T-helper 22 cell (primary cell): ENCODE measurements at regions not wholly inside any gene's neighbourhood (a gene's known extent, or its start where the extent isn't known, plus 50 kb on each side); places are given as distances from the start of the nearest gene placed in this dataset.

Source experiments
- DNase-seq: peaks from one replicate; pipeline ENCODE4 v3.0.0-alpha.2; 2020; ENCODE audit warnings: low read depth

DNA sequence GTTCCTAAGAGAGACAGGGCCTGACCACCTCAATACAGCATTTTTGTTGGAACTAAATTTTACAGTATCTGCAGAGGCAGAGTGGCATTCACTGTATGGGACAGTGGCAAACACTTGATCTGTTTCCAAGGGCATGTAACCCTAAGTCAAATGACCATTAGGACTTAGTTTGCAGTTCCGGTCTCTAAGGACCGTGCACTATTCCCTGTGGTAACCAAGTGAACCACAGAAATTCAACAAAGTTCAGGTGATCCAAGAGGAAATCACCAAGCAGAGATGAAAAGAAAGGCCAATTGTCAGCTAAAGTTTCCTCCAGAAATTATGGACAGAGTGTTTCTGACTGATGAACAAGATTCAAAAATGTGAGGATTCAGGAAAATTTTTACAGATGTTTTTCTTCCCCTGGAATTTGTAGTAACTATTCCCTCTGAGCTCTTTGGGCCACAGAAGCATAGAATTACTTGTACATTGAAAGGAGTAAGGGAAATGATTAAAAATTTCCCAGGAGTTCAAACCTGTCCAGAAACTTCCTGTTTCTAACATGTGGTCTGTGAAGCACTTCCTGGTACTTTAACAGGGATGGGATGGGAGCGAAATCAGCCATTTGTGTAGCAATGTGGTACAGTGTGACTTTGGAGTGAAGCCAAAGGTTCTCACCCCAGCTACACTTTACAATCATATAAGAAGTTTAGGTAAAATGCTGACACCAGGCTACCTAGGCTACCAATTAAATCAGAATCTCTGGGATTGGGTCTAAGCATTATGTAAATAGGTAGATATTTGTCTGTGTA lies 266.1 kb upstream of the MAP3K1 start:
- no peak for DNase-seq

DNA sequence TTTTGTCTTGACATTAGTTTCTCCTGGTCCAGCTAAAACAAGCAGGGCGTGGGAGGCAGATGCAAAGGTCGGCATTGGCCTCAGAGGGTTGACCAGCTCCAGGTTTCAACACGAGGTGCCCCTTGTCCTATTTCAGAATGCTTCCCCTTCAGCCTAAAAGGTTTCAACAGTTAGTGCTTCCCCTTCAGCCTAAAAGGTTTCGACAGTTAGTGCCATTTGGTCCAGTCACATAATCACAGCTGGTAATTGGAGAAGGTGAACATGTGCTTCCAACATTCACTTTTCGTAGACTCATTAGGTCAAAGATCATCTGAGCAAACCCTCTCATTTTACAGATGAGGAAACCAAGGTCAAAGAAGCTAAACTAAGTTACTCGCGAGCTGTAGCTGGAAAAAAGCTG lies 270.3 kb upstream of the MAP3K1 start:
- DNase-seq = no peak

DNA sequence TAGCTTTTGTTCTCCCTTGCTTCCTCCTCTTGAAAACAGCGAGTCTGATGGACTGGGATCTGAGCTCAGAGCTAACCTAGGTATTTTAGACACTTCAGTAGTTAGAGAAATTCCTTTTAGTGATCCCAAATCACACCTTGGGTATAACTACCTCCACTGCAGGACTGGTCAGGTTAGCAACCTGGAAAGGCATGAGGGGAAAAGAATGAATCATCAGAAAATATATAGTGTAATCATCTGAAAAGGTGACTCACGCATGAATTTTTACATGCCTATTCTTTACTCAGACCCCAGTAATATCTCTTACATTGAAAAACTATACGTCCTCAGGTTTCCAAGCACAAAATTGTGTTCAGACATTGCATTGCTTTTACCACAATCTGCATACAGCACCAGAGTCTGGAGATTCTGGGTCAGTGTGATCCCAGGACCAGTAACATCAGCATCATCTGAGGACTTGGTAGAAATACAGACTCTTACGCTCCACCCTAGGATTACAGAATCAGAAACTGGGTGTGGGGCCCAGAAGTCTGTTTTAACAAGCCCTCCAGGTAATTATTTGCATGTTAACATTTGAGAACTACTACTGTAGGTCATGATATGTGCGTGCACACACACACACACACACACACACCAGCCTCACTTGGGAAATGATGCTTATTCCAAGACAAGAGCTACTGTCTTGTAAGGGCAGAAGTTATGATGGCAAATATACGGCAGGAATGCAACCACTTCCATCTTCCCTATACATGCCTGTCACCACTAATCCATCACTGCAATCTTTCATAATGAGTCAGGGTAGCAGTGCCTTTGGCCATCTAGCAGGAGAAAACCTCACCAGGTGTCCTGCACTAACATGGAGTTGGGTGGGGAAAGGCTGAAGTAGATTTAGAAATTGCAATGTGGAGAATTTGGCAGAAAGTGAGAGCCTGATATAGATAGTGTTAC lies 271.6 kb upstream of the MAP3K1 start:
- DNase-seq = no peak

DNA sequence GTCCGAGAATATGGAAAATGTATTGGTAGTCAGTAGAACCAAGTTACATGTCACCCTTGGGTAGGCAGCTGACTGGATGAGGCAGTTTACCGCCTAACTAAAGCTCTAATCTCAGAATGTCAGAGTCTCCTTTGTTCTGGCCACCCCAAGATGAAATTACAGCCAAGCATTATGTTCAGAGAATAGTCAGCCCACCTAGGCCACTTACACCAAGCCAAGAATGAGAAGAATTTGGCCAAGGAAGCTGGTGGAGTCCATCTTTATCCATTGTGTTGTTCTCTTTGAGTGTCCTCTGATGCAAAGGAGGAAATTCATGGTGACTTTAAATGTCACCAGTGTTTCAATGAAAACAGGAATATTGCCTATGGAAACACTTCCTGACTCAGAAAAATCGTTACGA lies 275.1 kb upstream of the MAP3K1 start:
- DNase-seq = no peak

DNA sequence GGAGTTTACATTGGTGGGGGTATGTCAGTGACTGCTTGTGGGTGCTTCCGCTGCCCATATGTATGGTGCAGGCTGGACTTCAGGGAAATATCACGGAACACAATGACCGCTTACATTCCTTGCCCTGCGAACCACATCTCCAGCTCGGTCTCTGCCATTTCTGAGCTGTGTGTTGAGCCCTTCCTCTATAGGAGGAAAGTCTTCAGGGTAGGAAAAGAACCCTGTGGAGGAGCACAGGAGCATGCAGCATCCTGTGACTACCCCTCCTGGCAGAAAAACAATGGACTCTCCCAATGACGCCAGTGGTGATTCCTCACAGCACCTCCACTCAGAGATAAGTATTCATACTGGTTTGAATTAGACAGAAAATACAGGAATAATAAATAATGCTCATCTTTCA lies 276.8 kb upstream of the MAP3K1 start:
- DNase-seq = no peak

DNA sequence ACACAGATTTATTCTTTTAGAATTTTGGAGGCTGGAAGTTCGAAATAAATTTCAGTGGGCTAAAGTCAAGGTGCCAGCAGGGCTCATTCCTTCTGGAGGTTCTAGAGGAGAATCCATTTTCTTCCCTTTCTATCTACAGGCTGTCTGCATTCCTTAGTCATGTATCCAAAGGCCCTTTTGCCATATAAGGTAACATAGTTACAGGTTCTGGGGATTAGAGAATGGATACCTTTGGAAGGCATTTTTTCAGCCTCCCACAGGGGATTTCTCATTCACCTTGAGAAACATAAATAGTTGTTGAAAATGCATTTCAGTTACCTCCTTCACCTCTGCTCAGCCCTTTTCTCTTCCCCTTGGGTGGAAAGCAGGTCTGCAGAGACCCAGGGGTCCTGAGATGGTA lies 280.0 kb upstream of the MAP3K1 start:
- DNase-seq = no peak

DNA sequence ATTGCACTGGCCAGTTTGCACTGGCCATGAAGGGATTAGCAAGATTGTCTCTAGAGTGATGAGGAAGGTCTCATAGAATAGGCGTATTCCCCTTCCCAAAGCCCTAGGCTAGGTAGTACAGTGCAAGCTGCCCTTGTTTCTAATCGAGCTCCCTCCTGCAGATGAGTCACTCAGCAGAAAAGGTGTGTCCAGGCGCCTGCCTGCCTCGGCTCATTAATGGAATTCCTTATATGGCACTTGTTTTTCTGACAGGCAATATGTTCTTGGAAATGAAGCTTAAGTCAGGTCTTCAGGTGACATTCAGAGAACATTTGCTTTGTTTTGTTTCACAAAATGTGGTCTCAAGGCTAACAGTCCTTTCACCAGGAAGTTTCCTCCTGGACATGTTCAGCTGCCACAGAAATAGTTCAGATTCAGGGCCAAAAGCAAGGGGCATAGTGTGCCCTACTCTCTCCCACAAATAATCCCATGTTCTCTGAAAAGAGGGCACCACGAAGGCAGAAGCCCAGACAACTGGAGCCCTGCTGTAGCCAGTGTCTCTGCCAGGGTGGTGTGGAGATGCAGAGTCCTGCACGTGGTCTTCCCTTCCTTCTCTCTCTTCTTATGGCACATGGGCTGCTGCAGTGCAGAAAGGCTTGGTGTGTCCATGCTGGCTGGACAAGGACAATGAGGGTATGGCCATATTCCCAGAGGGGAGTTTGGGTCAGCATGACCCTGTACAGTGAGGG lies 281.1 kb upstream of the MAP3K1 start:
- no peak for DNase-seq

DNA sequence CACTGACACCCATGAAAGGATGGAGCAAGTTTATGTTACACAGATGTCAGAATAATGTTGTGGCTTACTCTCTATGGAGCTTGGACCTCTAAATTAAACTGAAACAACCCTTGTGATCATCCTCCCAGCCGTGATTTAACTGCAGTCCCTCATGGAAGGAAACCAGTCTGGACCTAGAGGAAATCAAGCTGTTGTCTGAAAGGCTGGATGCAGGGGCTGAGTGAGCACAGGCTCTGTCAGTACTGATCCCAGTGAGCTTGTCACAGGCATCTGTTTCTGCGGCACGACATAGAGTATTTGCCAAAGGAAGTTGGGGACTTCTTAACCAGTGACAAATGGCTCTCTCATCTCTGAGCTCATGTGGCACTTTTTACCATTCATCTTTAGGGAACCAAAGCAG lies 282.9 kb upstream of the MAP3K1 start:
- no peak for DNase-seq

DNA sequence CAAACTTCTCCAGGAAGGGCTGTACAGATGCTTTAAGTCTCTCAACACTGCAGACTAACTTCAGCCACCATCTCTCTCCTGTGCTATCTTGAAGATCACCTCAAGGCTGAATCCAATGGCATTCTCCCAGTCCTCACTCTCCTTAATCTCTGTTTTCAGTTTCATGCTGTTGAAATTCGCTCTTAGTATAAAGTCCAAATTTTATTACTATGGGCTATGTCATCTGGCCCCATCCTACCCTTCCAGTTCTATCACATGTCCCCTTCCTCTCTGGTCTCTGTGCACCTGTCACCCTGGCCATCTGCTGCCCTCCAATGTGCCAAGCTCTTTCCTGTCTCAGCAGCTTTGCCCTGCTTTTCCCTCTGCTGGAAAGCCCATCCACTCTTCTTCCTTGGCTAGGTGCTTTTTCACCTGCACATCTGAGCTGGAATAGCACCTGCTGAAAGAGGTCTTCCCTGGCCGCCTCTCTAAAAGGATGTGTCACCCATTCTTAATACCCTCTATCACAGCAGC lies 284.7 kb upstream of the MAP3K1 start:
- DNase-seq = no peak

DNA sequence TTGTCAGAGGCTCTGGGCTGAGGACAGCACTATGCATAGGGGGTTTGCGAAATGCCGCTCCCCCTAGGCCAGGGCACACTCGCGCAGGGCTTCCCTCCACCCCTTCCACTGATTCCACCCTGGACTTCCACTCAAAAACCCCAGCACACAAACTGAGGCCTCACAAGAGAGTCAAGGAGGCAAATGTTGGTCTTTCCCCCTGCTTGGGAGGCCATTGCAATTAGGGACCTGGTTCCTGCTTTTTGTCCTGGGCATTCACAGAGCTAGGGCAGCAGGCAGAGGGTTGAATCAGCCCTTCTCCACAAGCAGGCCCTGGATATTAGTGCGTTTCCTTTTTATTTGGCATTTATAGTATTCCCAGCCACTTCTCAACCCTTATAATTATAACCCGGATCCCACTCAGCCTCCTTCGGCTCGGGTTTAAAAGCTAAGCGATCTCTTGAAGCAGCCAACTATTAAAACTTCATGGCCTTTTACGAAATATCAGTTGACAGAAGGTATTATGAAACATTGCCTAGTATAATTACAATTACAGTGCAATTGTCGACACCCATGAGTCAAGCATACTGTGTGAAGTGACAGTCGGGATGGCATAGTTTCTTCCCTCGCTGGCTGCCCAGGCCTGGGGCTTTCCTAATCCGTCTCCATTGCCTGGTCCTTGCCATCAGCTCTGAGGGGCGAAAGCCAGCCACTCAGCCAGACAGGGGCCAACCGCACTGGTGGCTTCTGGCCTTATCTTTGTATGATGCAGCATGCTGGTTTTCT lies 285.5 kb upstream of the MAP3K1 start:
- no peak for DNase-seq

DNA sequence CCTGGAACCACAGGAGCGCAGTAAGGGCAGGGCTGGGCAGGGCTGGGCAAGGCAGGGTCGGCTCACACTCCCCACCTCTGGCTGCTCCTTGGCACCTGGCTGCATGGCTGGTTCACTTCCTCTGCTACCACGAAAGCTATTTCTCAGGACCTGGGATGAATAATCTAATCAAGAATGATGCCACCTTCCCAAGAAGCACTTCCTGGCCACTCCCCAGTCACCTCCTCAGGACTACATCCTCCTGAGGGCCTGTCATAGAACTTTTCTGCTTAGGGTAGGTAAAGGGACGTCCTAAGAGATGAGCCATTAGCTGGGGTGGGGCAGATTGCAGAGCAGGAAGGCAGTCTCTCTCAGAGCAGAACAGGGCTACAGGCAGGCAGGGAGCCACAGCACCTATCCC lies 288.2 kb upstream of the MAP3K1 start:
- DNase-seq = no peak

DNA sequence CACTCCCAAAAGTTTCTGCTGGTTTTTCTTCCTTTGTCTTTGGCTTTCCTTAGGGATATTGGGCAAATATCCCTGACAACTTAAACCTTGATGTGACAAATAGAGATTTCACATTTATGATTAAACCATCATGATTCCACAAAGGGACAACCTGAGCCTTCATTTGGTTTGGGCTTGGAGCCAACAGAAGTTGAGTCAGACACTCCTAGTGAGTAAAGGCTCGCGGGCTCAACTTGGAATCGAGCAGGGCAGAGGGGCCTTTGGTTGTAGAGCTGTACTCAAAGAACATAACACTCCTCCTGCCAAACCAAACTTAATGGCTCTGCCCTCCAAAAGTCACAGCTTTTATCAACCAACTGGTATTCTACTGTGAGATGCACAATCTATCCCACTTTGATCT lies 290.2 kb upstream of the MAP3K1 start:
- DNase-seq = no peak

DNA sequence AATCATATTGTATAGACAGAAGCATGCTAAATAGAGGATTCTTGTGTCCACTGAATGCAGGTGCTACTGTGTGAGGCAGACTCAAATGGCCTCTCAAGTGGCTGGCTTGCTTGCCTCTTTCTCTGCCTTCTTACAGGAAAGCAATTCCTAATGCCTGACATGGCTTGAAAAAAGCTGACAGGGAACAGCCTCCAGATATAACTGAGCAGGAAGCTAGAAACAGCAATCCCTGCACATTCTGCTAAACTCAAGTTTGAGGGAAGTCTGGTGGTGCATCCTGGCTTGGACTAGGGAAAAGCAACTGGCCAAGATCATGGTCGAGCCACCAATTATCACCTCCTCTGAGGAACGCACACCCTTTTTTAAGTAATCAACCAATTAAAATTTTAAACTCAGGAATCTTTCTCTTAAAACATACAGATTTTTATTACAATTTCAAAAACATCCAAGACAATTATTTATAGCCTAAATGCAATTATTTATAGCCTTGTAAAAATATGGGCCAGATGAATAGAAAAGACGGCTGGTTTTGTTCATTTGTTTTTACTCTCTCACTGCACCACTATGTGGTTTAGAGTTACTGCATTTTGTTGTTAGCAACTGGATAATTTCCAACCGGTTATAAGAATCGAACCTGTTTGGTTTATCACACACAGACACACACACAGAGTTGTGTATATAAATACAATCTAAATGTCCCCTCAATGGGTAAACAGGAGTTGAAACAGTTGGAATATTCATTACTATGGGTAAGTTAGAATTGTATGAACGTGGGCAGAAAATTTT lies 290.9 kb upstream of the ANKRD55 start:
- no peak for DNase-seq

DNA sequence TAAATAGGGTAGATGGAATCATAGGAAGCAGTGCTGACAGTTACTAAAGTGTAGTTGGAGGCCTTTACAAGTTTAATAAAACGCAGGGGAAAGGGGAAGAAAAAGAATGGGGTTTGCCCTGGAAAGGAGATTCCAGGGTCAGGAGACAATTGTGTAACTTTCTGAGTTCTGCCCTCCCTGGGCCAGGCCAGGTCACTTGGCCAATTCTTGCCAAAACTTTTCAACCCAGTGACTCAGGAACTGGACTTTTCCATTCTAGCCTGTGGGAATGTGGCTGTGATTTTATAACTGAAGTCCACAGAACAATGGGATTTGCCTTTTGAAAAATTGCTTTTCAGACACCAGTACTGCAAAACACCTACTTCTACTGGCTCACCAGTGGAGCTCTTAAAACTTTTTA lies 289.8 kb upstream of the ANKRD55 start:
- DNase-seq = no peak

DNA sequence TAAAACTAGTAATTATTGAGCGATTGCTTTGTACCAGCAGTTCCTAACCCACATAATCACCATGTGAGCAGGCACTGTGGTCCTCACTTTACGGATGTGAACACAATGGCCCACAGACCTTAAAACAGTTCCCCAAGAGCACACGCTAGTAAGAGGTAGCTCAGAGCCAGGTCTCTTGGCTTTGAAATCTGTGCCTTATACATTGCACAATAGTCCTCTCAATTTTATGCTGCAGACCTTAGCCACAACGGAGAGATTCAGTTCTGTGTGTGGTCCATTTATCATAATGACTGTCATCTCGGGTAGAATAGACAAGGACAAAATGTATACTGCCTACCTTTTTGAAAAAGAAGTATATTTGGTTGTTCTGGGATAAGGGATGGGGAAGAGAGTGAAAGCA lies 289.0 kb upstream of the ANKRD55 start:
- no peak for DNase-seq

DNA sequence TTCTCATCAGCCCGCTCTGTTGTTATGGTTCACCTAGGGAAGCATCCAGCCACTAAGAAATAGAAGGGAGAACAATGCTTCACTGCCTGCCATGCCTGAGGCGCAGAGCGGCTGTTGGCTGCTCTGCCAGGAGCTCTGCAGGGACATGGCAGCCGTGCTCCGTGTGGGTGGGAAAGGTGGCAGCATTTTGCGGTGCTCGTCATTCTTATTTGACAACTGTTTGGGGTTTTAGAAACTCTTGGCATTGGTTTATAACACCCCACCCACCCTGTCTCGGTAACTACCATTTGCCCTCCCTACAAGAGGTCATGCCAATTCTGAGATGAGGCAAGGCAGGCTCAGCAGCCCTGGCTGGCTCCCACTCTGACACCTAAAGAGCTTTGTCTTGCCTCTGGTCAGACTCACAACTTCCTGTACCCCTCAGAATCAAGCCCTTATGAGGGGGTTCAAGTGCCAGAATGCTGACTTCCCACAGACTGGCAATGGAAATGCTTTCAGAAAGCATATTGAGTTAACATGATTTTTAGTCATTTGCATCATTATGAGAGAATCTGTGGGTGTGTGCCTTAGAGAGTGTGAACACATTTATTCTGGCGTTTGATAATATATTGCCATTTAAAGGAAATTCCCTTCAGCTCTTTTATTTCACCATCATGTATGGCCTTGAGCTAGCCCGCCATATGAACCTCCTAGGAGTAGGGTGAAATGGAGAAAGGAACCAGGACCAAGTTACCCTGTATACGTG lies 288.0 kb upstream of the ANKRD55 start:
- no peak for DNase-seq

DNA sequence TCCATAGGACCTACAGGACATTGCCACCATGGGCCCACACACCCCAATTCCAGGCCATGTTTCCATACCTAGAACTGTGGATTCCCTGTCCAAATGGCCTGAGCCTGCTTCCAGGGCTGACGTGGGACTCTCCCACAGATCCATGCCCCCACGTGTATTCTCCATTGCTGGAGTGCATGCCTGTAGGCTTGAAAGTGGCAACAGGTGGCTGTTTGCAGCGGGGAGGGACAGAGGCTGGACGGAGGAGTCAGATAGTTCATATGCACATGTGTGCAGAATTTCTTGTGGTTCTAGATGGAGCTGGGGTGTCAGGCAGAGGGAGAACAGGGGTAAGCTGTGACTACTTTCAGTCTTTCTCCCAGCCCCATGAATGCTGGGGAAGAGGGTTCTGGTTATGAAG lies 285.7 kb upstream of the ANKRD55 start:
- no peak for DNase-seq

DNA sequence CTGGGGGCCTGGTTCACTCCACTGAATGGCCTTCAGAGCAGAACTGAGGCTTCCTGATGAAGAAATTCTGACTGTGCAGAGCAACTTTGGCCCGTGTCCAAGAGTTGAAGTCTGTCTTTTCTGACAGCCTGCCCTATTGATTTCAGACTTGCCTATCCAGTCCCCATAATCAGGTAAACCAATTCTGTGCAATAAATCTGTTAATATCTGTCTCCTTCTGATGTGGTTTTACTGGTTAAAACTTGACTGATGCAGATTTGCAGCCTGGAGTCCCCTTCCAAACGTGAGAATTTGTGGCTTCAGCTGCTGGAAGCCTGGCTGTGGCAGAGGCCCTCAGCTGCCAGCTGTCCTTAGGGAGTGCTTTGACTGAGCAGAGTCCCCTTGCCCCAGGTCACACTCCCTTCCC lies 283.9 kb upstream of the ANKRD55 start:
- DNase-seq = no peak

DNA sequence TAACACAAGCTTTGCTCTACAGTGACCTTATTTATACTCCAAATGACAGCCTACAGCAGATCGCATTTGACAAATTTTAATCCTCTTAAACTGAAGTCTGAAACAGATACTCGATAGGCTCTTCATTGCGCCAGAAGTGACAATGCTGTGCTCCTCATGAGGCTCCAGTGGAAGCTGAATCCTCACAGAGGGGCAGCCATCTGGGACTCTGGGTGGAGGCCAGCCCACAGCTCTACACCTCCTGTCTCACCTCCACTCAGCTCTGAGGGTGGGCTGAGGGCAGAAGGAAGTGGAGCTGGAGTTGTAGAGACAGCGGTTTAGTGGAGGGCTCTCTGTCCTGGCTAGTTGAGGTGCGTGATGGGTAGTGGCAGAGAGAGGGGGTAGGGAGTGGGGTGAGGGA lies 283.3 kb upstream of the ANKRD55 start:
- no peak for DNase-seq

DNA sequence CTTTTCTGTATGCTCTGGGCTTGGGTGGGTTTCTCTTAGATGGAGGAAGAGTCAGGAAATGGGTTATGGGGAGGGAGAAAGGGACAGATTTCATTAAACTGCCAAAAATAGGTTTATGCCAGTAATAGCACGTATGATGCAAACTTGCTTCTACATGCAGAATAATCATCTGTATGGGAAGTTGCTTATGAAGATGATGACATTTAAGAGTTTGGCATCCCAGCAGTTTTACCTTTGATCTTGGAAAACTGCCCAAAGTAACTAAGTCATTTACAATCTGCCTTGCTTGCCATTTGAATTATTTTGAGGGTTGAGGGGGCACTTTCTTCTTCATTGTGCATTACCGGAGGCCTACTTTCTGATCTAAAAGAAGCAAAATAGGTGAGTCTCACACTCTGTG lies 282.9 kb upstream of the ANKRD55 start:
- DNase-seq = no peak
